ENCODE measurements at regions not wholly inside any gene's neighbourhood (a gene's known extent, or its start where the extent isn't known, plus 50 kb on each side); places are given as distances from the start of the nearest gene placed in this dataset.

- TF ChIP-seq POLR2AphosphoS5 (IDR thresholded peaks at IDR 0.05) (no peak), POLR2A (IDR thresholded peaks at IDR 0.05) (no peak), CTCF (IDR thresholded peaks at IDR 0.05) (no peak)
These were observed 661.1 kb upstream of the ZNF804A start for GRCh38 chr2:183937220-183937619.
